ENCODE measurements at regions not wholly inside any gene's neighbourhood (a gene's known extent, or its start where the extent isn't known, plus 50 kb on each side); places are given as distances from the start of the nearest gene placed in this dataset.

DNA sequence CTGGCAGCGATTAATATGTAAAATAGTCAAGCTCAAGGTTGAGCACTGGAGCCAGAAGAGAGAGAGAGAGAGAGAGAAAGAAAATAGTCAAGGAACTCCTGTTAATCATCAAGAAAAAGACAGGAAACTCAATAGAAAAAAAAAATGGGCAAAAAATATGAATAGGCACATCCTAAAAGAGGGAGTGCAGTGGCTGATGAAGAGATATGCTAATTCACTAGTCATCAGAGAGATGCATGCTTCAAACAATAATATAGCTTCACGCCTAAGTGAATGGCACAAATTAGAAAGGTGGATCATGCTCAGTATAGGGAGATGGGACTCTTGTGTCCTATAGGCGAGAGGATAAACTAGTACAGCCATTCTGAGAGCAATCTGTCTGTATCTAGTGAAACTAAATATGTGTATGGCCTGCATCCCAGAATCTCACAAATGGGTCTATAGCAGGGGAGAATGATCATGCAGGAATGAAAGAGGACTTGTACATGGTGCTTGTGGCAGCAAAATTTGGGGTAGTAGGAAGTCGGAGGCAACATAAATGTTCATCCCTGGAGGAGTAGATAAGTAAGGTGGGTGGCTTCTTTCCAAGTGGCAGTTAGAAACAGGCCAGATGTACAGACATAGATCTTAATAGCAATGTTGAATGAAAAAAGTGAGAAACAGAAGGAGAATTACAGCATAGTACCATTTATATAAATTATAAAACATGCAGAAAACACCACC, 176.8 kb downstream of the VEGFA start:
- DNase-seq: no peak

DNA sequence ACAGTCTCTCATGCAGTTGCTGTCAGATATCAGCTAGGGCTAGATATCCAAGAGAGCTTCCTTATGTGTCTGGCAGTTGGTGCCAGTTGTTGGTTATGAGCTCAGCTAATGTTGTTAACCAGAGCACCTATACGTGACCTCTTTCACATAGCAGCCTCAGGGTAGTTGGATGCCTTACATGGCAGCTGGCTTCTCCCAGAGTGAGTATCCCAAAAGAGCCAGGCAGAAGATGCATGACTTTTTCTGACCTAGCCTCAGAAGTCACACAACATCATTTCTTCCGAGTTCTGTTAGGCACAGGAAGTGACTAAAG, 175.7 kb downstream of the VEGFA start:
- DNase-seq: no peak

DNA sequence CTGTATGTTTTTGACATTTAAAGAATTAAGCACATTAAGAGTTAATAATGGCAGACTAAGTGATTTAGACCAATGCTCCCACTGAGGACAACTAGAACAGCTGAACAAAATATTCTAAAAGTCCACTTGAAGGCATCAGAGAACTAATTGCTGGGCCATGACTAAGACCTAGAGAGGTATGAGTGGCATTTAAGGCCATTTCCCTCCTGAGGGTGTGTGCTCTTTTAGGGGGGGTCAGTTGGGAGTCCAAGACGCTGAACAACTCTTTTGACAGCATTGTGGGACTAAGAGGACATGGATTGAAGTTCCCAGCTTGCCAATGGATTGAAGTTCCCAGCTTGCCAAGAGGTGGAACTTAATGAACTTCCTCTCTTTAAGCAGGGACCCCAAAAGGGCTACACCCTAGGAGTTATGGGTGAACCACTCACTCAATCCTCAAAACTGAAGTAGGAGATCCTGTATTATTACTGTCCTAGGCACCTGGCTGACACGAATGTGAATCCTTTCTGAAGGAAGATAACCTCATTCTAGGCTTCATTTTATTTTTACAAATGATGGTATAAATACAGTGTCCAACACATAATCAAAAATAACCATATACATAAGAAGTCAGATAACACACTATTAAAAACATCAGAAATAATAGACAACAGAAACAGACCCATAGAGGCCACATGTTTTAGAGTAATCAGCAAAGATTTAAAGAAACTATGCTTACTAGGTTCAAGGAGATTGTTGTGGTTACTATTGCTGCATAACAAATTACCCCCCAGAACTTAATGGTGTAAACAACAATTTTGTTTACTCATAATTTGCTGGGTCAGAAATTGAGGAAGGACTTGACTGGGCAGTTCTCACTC, 175.1 kb downstream of the VEGFA start:
- DNase-seq: no peak

DNA sequence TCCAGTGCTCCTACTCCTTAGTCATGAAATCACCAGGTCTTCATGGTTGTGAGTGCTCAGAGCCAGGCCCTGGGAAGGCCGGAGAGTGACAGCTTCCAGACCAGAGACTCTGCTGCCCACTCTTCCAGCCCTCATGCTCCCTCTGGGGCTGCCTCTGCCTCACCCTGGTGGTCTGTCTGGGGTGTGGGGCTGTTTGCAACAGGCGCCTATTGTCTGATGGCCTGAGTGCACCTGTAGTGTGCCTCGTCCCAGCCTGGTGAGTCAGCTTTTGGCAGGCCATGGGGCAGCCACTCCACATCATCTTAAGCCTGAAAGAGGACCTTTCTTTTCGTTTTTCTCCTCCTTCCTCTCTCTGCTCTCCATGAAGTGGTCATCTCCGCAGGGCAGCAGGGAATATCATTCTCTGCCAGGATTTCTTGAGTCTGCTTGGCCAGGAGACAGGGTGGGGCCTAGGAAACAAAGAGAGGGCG, 173.8 kb downstream of the VEGFA start:
- peak; percentile 69 for DNase-seq

DNA sequence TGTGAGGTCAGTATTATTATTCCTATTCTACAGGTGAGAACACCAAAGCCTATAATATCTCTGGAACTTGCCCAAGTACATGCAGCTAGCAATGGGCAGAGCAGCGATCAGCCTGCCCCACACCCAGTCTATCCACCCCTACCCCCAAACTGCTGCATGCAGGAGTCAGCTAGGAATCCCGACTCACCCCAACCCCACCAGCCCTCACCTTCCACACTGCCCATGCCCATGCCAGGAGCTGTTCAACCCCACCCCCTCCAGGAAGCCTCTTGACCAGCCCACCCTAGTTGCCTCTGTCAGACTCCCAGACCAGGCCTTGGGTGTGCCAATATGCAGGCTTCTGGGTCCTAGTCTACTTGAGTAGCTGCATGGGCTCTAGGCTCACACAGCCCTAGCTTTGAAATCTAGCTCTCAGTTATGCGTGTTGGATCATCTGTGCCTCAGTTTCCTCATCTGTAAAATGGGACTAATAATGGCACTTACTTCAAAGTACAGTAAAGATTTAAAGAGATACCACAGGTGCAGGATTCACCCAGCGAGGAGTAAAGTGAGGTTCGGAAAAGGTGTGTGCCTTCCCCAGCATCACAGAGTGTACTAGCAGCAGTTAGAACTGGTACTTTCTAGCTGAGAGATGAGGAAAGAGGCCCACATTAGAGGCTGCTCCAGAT, 173.2 kb downstream of the VEGFA start:
- DNase-seq: no peak

DNA sequence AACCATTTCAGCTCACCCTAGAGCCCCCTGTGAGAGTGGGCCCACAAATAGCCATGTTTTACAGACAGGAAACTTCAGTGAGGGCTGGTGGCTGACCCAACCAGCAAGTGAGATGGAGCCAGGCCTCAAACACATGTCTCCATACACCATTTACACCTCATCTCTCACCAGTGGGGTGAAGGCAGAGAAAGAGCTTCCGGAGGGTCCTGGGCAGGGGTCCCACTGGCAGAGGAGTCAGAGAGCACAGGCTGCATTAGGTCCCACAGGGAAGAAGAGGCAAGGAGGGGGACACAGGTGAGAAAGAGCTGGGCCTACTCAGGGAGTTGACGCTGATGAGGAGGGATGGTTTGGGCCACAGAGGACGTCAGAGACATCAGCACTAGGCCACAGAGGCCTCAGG, 172.6 kb downstream of the VEGFA start:
- DNase-seq: no peak

DNA sequence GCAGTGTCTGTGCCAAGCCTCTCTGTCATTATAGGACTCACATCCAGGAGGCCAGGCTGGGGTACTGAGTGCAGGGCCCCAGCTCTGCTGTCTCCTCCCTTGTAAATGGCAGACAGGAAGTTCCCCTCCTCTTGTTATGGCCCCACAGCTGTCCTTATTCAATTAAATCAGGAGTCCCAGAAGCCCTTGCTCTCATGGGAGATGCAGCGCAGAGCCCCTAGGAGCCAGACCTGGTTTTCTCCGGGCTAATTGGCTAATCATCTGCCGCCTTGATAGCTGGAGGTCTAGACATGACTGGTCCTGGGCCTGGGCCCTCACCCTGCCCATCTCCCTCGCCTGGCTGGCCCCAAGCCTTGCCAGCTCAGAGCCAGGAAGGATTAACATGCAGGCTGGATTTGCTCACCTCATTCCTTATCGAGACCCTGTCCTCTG, 172.0 kb downstream of the VEGFA start:
- DNase-seq: no peak

DNA sequence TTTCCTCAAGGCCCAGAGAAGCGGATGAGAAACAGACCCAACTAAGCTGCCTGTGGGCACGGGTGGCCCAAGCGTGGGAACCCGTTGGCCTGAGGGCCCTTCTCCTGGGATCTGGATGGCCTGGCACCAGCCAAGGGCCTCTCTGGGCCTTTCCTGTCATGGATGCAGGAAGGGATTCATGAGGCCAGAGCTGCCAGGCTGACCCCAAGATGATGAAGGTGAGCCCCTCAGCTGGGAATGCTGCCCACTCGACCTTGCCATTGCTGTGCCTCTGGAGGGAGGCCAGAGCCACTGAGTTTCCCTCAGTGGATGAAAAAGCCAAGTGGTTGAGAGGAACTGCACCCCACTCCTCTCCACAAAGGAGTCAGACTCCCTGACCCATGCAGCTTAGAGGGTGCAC, 171.2 kb downstream of the VEGFA start:
- DNase-seq: no peak

DNA sequence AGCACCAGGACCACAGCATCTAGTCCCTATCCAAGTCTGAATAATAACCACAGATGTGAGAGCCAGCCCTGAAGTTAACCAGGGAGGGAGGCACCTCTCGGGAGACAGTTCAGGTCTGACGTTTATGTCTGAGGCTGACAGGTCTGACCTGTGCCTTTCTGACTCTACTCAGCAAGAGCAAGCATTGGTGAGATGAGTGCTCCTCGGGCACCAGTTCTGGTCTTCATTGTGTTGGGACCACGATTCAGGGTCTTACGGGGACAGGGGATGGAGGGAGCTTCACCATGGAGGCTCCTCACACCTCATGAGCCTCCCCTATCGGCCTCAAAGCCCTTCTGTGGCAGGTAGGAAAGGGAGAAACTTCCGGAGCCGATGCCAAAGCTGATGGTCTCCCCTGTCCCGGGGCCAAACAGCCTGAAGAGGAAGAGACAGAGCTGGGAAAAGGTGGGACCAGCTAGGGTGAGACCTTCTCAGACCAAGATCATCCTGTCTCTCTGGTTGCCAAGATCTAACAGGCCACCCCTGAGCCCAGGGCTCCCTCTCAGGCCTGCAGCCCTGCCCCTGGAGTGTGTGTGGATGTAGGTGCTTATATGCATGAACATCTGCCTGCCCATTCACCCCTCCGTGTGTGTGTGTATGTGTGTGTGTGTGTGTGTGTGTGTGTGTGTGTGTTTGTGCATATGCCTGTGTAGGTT, 170.5 kb downstream of the VEGFA start:
- no peak for DNase-seq

DNA sequence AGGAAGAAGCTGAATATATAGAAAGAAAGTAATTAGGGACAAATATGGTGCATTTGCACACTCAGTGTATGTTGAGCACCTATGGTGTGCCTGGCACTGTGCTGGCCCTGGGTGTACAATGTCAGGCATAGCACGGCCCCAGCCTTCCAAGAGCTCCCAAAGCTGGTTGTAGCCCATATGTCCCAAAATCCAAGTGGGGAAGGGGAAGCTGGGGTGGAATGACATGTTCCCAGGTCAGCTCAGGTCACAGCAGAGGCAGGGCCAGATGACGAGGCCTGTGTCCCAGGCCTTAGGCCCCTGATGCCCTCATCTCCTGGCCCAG, 170.0 kb downstream of the VEGFA start:
- no peak for DNase-seq

DNA sequence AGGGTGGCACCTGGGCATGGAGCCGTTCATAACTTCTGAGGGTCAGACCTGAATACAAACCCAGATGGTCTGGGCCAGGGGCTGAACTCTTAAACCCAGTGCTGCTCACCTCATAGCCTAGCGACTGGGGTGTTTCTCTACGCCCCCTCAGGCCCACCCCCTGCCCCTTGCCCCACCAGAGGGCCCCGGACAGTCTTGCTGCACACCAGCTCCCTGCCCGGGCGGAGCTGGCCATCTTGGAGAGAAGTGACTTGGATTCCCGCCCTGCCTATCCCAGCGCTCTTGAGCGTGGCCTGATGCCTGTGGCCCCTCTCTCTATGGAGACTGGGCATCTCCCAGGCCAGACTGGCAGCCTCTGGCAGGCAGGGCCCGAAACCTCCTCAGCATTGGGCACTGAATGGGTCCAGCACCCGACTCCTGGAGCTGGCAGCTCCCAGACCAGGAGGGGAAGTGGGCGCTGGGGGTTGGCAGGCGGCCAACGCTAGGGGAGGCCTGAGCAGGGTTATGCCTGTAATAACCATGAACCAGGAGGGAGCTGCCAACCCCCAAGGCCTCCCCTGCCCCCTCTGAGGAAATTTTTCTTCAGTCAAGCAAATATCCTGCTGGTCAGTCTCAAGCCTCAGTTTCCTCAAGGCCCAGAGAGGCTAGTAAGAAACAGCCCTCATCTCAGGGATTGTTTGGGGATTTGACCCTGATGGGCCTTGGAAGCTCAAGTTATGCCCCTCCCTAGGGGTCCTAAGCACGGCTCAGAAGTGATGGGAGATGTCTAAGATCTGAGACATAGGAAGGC, 169.5 kb downstream of the VEGFA start:
- DNase-seq: no peak

DNA sequence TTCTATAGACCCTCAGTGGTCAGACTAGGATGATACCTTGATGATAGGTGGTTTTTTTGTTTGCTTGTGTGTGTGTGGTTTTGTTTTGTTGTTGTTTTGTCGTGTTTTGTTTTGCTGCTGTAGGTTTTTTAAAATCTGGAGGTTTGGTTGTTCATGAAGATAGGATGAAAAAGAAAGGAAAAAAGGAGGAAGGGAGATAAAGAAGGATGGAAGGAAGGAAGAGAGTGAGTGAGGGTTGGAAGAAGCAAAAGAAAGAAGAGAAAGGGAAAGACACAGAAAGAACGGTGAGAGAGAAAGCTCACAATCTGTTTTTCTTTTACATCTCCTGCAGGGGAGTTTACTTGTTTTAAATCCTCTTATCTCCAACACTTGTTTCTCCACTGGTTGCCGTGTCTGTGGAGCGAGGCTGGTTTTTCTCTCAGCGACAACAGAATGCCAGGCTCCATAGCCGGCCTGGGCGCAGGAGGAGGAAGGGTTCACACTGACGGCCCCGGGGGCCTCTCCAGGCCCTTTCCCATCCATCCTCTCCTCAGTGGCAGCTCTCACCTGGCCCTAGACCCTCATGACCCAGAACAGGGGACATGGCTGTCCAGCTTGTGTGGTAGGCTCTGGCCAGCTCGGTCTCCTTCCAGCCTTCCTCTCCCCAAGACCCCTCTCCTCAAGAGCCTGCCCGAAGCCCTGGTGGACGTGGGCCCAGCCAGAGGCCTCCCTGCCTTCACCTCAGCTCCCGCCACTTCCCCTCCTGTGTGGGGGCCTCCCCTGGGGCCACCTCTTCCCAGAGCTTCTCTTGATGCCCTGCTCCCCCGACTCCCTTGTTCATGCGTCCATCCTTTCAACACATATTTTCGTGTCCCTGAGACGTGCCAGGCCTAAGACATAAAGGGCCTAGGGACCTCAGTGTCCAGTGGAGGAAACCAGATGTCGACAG, 168.4 kb downstream of the VEGFA start:
- no peak for DNase-seq

DNA sequence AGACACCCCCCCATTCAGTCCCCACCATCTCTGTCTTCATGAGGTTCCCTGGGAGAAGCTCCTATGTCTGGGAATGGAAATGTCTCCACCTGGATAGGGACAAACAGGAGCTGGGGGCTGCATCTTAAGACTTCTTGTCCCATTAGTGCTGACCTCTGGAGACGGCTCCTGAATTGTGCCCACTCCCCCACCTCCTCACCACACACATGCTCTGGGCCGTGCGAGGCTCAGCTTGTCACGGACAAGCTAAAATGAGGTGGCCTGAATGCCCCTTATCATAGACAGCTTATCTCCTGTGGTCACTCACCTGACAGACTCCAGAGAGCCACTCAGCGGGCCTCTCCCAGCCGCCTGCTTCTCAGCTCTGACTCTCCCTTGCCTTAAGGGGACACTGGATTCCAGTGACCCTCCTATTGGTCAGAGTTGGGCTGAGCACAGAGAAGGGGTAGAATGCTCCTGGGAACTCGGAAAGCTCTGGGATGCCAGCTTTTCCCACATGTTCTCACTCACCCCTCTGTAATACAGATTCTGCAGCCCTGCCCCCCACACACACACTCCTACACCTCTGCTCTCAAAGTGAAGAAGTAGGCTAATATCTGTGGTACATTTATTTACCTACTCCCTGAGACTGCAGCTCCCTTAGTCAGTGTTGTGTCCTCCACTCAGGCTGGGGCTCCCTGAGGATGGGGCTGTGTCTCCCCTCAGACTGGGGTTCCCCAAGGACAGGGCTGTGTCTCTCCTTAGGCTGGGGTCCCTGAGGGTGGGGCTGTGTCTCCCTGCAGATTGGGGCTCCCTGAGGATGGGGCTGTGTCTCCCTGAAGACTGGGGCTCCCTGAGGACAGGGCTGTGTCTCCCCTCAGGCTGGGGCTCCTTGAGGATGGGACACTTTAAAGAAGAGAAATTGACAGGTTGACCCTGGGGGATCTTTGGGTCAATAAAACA, 167.5 kb downstream of the VEGFA start:
- DNase-seq: no peak

DNA sequence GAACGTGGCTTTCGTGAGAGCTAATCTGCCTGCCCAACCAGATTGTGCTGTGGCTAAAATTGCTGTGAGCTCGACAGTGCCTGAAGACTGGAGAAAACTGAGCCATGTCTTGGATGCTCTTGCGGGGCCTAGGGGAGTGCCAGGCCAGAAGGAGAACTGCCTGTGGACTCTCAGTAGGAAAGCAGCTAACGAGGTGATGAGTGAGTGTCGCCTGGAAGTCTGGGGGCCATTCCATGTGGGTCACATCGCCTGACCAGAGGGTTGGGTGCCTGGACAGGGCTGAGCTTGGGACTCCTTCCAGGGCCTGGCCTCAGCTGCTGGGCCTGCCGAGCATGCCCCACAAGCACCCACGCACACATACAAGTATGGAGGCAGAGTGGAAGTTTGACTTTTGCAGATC, 166.5 kb downstream of the VEGFA start:
- DNase-seq: no peak

DNA sequence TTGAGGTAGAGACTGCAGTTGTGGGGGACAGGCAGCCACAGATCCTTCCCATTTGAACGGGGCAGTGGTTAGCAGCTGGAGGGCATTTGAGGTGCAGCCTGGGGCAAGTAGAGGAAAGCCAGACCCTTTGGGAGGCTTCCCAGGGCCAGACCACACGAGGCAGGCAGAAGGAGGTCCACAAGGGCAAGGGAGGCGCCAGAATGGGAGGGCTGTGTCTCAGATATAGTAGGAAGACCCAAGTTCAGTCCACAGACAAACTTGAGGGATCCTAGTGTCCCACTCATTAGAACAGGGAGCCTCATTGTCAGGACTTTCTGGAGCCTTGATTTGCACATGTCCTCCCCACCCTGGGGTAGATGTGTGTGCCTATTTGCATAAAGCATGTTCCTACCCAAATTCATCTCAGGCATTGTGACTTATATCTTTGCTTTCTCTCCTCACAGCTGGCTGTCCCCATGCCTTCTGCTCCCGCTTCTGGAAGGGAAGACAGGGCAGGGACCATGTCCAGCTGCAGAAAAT, 166.0 kb downstream of the VEGFA start:
- DNase-seq: no peak

DNA sequence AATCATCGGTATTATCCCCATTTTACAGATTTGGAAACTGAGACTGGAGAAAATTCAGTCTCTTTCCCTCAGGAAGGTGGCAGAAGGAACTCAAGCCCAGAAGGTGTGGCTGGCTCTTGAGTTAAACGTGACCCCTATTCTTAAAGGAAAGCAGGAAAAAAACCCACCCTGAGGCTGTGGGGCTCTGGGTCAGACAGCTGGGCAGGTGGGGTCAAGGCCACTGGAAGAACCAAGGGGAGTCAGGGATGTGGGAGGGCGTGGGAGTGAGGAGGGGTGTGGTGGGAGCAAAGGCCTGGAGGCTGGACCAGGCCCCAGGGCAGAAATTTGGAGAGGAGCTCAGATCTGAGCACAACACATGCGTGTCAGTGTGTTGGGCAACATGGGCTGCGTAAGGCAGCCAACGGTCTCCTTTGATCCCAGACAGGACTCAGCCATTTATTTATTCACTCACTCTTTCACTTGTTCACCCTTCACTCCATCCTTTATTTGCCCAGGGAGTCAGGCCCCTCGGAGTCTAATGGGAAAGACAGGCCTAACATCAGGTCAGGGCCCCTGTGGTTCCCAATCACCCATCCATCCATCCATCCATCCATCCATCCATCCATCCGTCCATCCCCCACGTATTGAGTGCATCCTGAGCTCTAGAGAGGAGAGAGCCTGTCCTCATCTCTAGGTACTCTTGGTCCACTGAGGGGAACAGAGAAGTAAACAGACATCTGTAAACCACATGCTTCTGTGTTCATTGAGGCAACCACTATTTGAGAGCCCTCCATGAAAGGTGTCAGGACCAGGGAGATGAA, 165.0 kb downstream of the VEGFA start:
- DNase-seq: peak; percentile 87

DNA sequence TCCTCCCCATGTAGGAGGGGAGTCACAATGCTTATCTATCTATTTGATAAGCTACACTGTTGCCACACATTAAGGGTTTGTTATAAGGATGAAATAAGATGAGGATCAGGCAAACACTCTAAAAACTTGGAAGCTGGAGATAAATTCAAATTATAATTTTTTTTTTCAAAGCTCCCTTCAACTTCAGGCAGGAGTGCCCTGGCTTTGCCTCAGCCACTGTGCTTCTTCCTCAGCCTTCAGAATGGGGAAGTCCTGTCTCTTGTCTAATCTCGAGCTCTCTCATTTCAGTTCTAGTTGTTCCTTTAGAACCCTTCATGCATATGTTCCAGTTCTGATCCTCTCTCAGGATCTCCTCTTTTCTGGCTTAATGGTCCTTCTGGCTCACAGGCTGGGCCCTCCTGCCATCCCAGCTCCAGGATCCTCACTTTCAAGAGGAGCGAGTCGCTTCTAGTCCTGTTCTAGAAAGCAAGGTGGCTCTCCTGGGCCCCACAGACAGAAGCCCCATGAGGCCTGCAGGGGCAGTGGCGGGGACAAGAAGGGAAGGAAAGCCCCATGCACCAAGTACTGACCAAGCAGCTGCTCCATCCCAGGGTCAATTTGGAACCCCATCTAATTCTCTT, 164.3 kb downstream of the VEGFA start:
- no peak for DNase-seq

DNA sequence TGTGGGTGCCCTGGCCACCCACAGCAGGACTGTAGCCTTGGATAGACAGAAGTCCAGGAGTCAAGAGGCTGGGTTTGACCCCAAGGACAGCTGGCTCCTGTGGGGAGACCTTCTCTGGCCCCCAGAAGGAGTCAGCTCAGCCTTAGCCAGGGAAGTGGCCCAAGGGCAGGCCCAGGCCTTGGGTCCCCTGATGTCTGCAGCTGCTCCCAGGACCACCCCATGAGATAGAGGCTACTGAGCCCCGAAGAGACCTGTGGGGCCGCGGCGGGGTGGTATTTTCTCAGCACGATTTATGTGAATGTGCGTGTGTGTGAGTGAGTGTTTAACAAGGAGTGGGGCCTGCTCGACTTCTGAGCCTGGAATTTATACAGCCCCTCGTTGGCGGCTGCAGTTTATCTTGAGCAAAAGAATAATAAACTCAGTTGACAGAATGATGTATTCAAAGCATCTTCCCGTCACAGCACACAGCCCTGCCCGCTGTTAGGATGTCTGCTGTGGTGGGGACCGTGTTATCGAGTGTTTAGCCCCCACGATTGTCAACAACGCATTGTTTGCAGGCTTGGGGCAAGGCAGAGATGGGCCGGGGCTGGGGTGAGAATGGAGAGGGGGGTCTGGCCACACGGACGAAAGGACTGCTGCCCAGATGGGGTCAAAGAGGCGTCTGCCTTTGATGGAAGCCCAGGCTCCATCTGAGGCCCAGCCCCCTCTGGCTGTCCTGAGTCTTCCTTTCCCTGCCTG, 163.3 kb downstream of the VEGFA start:
- no peak for DNase-seq
